Memory B cell (primary cell): ENCODE measurements at regions not wholly inside any gene's neighbourhood (a gene's known extent, or its start where the extent isn't known, plus 50 kb on each side); places are given as distances from the start of the nearest gene placed in this dataset.

Experiments
- ATAC-seq: fragments of 150-1000 bp; cut with Tn5 transposase; 2 replicates; pipeline ENCODE4 v1.10.0; 2021; ENCODE audit warnings: low read depth, mild to moderate bottlenecking, moderate library complexity
- DNase-seq, 2 donors: peaks; one replicate each; pipeline ENCODE4 v3.0.0; 2022; ENCODE audit warnings: low spot score in 2 of 2
- H3K27ac Mint-ChIP-seq: one replicate; pipeline ENCODE4 v1.8.0; 2022; ENCODE audit warnings: mild to moderate bottlenecking, moderate library complexity, mixed read lengths
- H3K27me3 Mint-ChIP-seq: one replicate; pipeline ENCODE4 v1.8.0; 2022; ENCODE audit warnings: mixed read lengths
- H3K36me3 Mint-ChIP-seq: one replicate; pipeline ENCODE4 v1.8.0; 2022; ENCODE audit warnings: mild to moderate bottlenecking, mixed read lengths
- H3K4me1 Mint-ChIP-seq: one replicate; pipeline ENCODE4 v1.8.0; 2022; ENCODE audit warnings: mixed read lengths
- H3K4me3 Mint-ChIP-seq: one replicate; pipeline ENCODE4 v1.8.0; 2022; ENCODE audit warnings: mild to moderate bottlenecking, moderate library complexity, mixed read lengths
- H3K9me3 Mint-ChIP-seq: one replicate; pipeline ENCODE4 v1.8.0; 2022; ENCODE audit warnings: mixed read lengths

DNA sequence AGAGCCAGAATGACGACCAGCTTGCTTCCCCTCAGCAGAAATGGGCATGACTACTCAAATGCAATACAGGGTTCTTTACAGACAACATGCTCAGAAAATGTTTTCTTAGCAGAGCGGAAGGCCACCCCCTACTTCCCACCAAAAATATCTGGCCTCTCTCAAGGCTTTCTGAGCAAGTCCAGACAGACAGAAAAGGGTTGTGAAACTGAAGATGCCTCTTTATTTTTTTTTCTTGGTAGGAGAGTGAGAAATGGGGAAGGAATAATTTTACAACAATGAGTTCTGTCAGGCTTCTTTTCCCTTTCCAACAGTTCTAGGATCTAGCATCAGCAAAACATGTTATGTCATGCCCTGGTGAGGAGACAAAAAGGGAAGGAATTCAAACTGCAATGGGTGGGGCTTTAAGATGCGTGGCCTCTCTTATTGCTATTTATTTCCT, 172.0 kb upstream of the CAMK1G start:
- DNase-seq (no peak), ATAC-seq (no peak)
- H3K27ac Mint-ChIP-seq = no peak overlapping the region
- H3K27me3 Mint-ChIP-seq = peaks cover 13% of the 10 kb centered on the region
- peaks cover 5% of the 10 kb centered on the region for H3K9me3 Mint-ChIP-seq
- H3K4me3 Mint-ChIP-seq = no peak overlapping the region
- H3K36me3 Mint-ChIP-seq = no peaks in the 10 kb centered on the region
- no peaks in the 10 kb centered on the region for H3K4me1 Mint-ChIP-seq

DNA sequence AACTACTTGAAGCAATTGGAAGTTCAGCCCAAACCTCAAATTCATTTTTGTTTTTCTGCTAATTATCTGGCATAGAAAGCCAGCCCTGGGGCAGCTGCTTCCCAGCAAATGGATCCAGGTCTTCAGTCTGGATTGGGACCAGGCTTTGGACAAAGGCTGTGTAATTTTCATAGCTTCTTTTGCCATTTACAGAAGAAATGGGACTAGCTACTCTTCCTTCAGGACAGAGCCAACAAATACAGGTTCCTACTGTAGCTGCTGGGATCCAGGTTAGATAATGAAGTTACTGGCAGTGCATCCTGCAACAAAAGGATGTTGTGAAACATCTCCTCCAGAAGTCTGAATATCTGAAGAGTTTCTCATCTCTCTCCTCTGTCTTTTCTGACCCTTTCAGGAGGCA, 171.5 kb upstream of the CAMK1G start:
- H3K27ac Mint-ChIP-seq = no peak overlapping the region
- DNase-seq (no peak), ATAC-seq (no peak)
- H3K36me3 Mint-ChIP-seq = no peaks in the 10 kb centered on the region
- H3K9me3 Mint-ChIP-seq = peaks cover 5% of the 10 kb centered on the region
- H3K4me1 Mint-ChIP-seq = no peaks in the 10 kb centered on the region
- no peak overlapping the region for H3K4me3 Mint-ChIP-seq
- H3K27me3 Mint-ChIP-seq = peaks cover 13% of the 10 kb centered on the region

DNA sequence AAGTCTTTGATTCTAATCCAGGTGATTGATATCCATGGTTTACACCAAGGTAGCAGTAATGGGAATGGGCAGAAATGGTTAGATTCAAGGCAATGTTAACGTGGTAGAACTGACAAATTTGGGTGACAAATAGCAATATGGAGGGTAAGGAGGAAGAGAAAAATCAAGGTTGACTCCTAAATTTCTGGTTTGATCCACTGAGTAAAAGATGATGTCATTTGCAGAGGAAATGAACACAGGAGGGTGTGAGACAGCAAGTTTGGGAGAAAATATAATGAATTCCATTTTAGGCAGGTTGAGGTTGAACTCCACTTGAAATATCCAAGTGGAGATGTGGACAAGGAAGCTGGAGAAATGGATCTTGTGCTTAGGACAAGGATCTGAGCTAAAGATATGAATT, 170.9 kb upstream of the CAMK1G start:
- Mint-ChIP-seq H3K4me3 (no peak overlapping the region), H3K4me1 (no peaks in the 10 kb centered on the region), H3K36me3 (no peaks in the 10 kb centered on the region), H3K27ac (no peak overlapping the region), H3K27me3 (peaks cover 13% of the 10 kb centered on the region), H3K9me3 (peaks cover 5% of the 10 kb centered on the region)
- no peak for ATAC-seq
- no peak for DNase-seq

DNA sequence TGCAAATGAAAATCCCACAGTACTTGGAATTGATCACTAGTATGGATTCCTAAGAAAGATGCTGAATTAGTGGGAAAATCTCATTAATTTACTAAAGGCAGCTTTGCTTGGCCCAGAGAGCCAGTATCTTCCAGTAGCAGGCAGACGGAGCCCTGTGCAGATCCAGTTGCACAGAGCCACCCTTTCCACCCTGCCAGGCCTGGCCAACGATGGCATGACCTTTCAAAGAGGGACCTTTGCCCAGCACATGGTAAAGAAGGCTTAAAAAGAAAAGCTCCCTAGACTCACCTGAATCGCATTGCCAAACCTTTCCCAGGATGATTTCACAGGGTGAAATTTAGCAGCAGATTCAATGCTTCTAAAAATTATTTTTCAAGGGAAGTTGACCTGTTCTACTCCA, 170.5 kb upstream of the CAMK1G start:
- no peak overlapping the region for H3K4me3 Mint-ChIP-seq
- H3K27me3 Mint-ChIP-seq = peaks cover 11% of the 10 kb centered on the region
- no peak overlapping the region for H3K27ac Mint-ChIP-seq
- ATAC-seq (no peak), DNase-seq (no peak)
- H3K36me3 Mint-ChIP-seq = no peaks in the 10 kb centered on the region
- H3K9me3 Mint-ChIP-seq = peaks cover 5% of the 10 kb centered on the region
- no peaks in the 10 kb centered on the region for H3K4me1 Mint-ChIP-seq

DNA sequence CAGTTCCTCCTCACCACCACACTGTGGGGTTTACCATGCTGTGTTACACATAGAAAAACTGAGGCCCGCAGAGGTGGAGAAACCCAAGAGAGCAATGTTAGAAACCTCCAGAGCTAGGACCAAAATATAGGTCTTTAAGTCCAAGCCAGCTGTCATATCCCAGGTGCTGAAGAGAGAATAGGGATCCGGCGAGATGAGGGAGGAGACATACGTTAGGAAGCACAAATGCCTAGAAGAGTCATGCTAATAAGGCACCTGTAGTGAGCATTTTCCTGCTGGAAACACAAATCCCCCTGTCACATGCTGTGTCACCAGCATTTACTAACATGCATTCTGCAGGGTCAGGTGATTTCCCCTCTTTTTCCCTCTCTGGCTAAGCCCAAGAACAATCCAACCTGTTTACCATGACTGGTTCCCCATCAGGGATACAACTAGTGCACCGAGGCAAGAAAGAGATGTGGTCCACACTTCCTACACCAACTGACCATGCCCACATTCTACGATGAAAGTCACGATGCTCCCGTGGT, 168.6 kb upstream of the CAMK1G start:
- no peak overlapping the region for H3K27ac Mint-ChIP-seq
- no peaks in the 10 kb centered on the region for H3K36me3 Mint-ChIP-seq
- H3K9me3 Mint-ChIP-seq = peaks cover 5% of the 10 kb centered on the region
- peaks cover 11% of the 10 kb centered on the region for H3K27me3 Mint-ChIP-seq
- DNase-seq = no peak
- H3K4me3 Mint-ChIP-seq = no peak overlapping the region
- H3K4me1 Mint-ChIP-seq = no peaks in the 10 kb centered on the region
- no peak for ATAC-seq

DNA sequence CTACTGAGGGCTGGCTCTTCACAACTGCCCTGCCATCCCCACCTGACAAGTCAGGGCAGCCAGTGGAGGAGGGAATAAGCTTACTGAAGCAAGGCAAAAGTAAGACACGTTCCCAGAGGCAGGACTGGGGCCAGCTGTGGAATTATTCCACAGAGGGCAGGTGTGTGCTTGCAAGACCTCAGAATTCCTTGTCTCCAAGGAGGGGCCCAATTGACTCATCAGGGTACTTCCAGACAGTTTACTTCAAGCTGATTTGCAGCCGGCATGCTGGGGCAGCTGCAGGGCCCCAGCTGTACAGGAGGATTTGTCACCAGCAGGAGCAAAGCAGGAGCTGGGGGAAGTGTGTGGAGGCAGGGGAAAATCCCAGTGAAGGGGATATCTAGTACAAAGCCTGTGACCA, 167.5 kb upstream of the CAMK1G start:
- Mint-ChIP-seq H3K9me3 (peaks cover 5% of the 10 kb centered on the region), H3K27ac (no peak overlapping the region), H3K36me3 (no peaks in the 10 kb centered on the region), H3K27me3 (peaks cover 11% of the 10 kb centered on the region), H3K4me1 (no peaks in the 10 kb centered on the region), H3K4me3 (no peak overlapping the region)
- DNase-seq (no peak), ATAC-seq (no peak)

DNA sequence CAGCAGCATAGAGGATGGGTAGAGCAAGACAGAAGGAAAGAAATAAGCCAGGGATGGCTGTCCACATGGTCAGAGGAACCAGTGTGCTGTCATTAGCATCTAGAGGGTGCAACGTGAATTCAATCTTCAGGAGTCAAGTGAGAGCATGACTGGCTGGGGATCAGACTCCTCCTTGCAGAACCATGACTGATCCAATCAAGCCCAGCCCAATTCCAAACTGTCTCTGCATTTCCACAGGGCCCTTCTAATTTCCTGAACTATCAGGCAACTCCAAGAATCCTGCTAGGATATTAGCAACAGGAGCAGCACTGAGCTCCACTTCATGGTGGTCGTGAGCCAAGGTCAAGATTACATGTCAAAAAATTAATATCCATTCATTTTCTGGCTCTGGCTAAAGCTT, 166.8 kb upstream of the CAMK1G start:
- Mint-ChIP-seq H3K4me3 (no peak overlapping the region), H3K36me3 (no peaks in the 10 kb centered on the region), H3K27ac (no peak overlapping the region), H3K27me3 (peaks cover 9% of the 10 kb centered on the region), H3K4me1 (no peaks in the 10 kb centered on the region), H3K9me3 (peaks cover 5% of the 10 kb centered on the region)
- no peak for DNase-seq
- ATAC-seq = no peak

DNA sequence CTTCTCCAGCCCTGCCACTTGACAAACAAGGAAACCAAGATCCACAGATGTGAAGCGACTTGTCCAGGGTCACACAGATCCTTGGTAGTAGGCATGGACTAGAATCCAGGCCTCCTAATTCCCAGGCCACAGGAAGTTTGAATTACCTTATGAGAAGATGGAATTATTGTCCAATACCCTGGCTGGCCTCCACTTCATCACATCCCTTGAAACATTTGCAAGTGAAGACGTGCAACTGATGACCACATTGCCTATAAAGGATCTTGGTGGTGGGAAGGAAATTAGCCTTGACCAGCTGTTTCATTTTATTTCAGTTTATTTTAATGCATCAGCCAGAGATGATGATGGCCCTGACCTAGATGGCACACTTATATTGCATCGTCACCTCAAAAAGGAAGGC, 165.8 kb upstream of the CAMK1G start:
- Mint-ChIP-seq H3K9me3 (peaks cover 3% of the 10 kb centered on the region), H3K27ac (no peak overlapping the region), H3K4me1 (no peaks in the 10 kb centered on the region), H3K27me3 (peaks cover 5% of the 10 kb centered on the region), H3K4me3 (no peak overlapping the region), H3K36me3 (no peaks in the 10 kb centered on the region)
- DNase-seq (no peak), ATAC-seq (no peak)

DNA sequence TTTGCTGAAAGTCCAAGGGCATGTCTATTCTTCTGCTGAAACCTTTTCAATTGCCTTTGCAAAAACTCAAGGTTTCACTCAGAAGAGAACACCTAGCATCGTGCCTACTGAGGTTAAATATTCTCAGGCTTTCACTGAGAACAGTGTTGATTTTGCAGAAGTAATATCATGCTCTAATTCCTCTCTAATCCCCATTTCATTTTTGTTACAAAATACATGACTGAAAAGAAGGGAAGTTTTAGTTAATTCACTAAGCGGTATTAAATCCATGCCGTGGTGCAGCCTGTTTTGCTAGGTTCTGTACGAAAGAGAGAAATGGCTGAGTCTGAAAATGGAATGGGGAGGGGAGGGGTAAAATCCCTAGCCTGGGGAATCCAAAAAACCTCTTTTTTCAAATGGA, 163.2 kb upstream of the CAMK1G start:
- Mint-ChIP-seq H3K4me3 (no peak overlapping the region), H3K9me3 (no peaks in the 10 kb centered on the region), H3K36me3 (no peaks in the 10 kb centered on the region), H3K27me3 (peaks cover 2% of the 10 kb centered on the region), H3K4me1 (no peaks in the 10 kb centered on the region), H3K27ac (no peak overlapping the region)
- DNase-seq = no peak
- ATAC-seq = no peak

DNA sequence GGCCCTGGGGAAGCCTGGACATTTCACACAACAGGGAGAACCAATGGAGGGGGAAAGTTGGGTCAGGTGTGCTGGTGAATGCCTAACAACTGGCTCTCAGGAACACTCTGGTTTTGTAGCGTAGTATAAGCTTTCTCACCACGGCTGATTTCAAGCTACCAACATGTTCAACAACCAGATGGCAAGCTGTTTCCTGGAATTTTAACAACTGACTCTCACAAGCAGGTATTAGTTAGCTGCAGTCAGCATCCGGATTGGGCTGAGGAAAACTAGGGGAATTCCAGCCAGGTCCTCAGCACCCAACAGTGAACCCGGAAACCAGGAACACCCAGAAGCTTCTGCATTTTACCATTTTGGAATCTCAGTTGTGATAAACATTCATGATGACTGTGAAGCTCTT, 162.3 kb upstream of the CAMK1G start:
- DNase-seq (no peak), ATAC-seq (no peak)
- H3K27ac Mint-ChIP-seq = no peak overlapping the region
- H3K4me1 Mint-ChIP-seq = no peaks in the 10 kb centered on the region
- no peaks in the 10 kb centered on the region for H3K9me3 Mint-ChIP-seq
- H3K36me3 Mint-ChIP-seq = no peaks in the 10 kb centered on the region
- no peak overlapping the region for H3K4me3 Mint-ChIP-seq
- peaks cover 3% of the 10 kb centered on the region for H3K27me3 Mint-ChIP-seq

DNA sequence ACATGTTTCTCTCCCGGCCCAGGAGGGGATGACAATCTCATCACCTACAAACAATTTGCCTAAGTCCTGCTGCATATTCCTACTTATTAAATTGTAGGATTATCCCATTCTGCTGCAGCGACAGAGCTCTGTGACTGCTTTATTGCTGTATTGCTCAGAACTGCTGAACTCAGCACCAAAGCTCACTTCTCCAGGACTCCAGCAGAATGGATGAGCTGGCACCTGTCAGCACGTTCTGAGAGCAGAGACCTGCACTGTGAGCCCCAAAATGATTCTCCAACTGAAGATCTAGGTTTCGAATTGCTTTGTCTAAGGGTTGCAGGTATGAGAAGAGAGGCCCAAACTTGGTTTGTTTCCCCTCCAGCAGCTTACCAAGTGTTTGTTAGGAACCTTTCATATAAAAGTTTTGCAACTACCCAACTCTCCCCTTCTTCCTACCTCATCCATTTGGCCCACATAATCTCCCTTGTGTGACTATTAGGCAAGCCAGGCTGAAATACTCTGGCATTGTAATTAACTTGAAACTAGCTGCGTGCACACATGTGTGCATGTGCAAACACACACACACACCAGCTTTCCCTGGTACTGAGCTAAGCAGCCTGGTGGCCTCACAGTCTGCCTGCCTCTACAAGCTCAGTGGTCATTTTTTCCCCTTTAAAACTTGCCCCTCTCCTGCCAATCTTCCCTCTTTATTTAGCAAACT, 161.4 kb upstream of the CAMK1G start:
- Mint-ChIP-seq H3K36me3 (no peaks in the 10 kb centered on the region), H3K9me3 (no peaks in the 10 kb centered on the region), H3K4me1 (no peaks in the 10 kb centered on the region), H3K27me3 (peaks cover 3% of the 10 kb centered on the region), H3K27ac (no peak overlapping the region), H3K4me3 (no peak overlapping the region)
- ATAC-seq = no peak
- DNase-seq = no peak

DNA sequence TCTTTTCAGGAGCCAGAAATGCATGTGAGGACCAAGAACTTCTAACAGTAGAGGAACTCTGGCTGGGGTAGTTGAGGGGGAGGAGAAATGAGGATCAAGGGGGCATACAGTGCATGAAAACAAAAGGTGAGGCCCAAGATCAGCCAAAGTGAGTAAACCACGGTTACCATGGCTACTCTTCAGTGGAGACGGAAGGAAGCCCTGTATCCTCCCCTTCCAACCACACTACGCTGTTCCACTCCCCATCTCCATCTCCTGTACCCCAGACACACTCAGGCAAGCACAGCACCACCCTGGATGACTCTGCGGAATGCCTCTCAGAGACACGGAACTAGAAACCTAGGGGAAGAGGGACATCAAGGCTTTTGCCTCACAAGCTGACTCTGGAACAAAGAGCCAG, 157.6 kb upstream of the CAMK1G start:
- no peak for DNase-seq
- Mint-ChIP-seq H3K9me3 (no peaks in the 10 kb centered on the region), H3K27ac (no peak overlapping the region), H3K4me3 (no peak overlapping the region), H3K4me1 (no peaks in the 10 kb centered on the region), H3K36me3 (no peaks in the 10 kb centered on the region), H3K27me3 (peaks cover 4% of the 10 kb centered on the region)
- no peak for ATAC-seq

DNA sequence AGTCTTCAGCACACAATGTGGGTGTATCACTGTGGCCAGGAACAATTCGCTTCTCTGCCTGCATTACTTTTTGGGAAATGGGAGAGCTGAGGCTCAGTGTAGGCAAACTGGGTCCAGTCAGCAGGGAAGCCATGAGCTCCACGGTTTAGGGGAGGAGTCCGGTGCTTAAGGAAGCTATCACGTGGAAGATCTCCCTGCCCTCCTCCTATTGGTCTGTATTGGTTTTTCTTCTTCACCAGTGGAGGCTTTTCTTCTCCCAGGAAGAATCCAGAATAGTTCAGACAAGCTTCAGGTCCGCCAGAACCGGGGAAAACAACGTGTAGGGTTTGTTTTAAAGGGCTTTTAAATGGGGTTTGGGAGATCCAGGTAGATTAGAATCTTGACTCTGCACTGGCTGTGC, 156.2 kb upstream of the CAMK1G start:
- no peak overlapping the region for H3K4me3 Mint-ChIP-seq
- no peaks in the 10 kb centered on the region for H3K36me3 Mint-ChIP-seq
- H3K9me3 Mint-ChIP-seq = no peaks in the 10 kb centered on the region
- no peaks in the 10 kb centered on the region for H3K4me1 Mint-ChIP-seq
- ATAC-seq = no peak
- DNase-seq = no peak
- H3K27ac Mint-ChIP-seq = no peak overlapping the region
- H3K27me3 Mint-ChIP-seq = peaks cover 4% of the 10 kb centered on the region

DNA sequence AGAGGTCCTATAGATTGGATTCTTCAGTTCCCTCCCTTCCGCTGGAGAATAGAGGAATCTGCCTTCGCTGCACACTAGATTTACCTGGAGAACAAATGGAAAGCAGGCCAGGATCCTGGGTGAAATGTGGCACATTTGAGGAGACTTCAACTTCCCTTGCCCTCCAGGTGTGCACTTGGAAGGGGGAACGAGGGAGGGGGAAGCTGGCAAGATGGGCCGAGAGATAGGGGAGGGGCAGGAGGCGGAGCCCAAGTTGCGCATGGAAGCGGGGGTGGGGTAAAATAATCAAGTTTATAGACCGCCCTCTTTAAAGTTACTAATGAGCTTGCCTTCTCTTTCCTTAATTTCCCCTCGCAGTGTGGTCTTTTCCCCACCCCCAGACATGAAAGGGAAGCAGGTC, 155.7 kb upstream of the CAMK1G start:
- no peaks in the 10 kb centered on the region for H3K36me3 Mint-ChIP-seq
- H3K27me3 Mint-ChIP-seq = peaks cover 4% of the 10 kb centered on the region
- no peaks in the 10 kb centered on the region for H3K9me3 Mint-ChIP-seq
- no peak overlapping the region for H3K27ac Mint-ChIP-seq
- H3K4me1 Mint-ChIP-seq = no peaks in the 10 kb centered on the region
- DNase-seq = no peak
- ATAC-seq = no peak
- H3K4me3 Mint-ChIP-seq = no peak overlapping the region

DNA sequence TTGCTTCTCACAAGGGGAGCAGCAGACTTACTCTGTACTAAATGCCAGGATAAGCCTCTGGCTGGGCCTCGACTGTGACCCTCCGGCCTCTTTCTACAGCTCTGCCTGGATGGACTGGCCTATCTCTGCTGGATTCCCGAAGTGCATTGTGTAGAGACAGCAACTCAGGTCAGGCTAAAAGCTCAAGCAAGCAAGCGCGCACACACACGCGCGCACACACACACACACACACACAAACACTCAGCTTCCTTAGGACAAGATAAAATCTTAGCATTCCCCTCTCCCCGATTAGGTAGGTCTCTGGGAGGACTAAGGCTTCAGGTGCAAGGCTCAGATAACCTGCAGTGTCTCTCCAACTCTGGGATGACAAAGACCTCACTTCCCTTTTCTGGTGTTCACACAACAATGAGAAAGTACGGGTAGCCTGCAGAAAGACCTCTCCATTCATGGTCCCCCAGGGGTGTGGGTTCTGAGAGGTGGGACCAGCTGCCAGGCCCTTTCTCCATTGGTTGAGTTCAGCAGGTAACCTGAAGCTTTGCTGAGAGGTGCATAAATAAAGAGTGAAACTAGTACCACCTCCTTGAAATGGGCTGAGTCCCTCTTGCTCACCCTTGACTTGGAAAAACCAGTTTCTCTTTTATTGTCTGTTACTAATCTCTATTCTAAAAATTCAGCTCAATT, 155.1 kb upstream of the CAMK1G start:
- no peaks in the 10 kb centered on the region for H3K36me3 Mint-ChIP-seq
- H3K27me3 Mint-ChIP-seq = peaks cover 4% of the 10 kb centered on the region
- DNase-seq = no peak
- no peak overlapping the region for H3K4me3 Mint-ChIP-seq
- ATAC-seq = no peak
- no peaks in the 10 kb centered on the region for H3K9me3 Mint-ChIP-seq
- H3K4me1 Mint-ChIP-seq = no peaks in the 10 kb centered on the region
- H3K27ac Mint-ChIP-seq = no peak overlapping the region
